ELF-1 (cell line): ENCODE measurements at regions not wholly inside any gene's neighbourhood (a gene's known extent, or its start where the extent isn't known, plus 50 kb on each side); places are given as distances from the start of the nearest gene placed in this dataset.
A peak's percentile ranks its signal among the peaks of the same experiment; 100 is the strongest.
"Not testable (repeated sequence)": the region's sequence is repeated elsewhere in the genome, so short reads cannot be mapped to it uniquely, and the experiment has no call there.

Experiments used
- DNase-seq: peaks from one replicate; pipeline ENCODE4 v3.0.0-alpha.2; 2016; ENCODE audit warnings: low read depth, low spot score

DNA sequence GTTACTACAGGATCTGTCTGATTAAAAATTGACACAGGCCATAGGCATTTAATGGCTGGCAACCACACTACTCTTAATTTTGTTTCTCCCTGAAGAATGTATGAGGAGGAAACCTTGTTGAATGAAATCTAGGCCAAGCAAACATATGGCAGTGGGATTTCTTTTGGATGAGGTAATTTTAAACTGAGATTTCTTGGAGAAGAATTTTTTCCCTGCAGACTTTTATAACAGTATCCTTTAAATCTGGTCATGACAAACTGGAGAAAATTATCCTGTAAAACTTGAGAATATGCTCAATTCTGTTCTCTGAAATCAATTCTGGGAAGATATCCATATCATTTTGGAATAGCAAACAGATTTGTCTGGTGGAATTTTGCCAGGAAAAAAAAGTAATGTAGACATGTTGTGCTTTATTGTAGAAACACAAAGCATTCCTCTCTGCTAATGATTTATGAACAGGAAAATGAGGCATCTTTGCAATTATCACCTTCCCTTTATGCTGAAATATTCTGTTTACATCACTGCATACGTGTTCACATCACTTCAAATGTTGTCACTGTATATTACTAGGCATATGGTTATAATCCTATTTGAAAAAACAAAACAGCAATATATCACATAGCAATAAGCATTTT lies 108.3 kb upstream of the ARSJ start:
- no peak for DNase-seq

DNA sequence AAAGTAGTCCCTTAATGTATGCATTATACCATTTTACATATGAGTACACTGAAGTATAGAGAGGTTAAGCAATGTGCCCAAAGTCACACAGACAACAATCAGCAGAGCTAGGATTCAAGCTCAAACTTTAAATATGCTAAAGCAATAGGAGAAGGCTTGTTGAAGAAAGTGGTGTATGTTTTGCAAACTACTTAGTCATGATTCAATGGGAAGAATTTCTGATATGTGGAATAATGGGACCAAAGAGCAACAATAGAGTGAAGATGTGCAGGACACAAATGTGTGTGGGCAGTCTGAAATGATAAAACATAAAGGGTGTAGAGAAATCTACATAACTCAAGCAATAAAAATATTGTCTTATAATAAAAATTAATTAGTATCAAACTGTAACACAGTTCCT lies 109.0 kb upstream of the ARSJ start:
- DNase-seq: no peak

DNA sequence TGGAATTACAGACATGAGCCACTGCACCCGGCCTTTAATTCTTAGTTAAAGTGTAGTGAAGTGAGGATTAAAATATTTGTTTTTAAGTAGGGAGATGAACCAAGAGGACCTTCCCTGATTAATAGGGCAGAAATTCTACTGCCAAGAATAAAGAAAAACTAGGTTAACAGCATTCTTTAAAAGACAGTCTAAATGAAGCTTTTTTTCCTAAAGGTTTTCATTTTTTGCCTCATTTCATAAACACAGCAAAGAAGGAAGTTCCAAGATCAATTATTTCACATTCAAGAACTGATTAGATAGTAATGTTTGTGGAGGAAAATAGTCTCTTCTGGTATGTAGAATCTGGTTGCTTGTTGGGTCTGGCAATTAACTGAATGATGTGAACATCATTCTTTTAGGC lies 112.1 kb upstream of the ARSJ start:
- no peak for DNase-seq

DNA sequence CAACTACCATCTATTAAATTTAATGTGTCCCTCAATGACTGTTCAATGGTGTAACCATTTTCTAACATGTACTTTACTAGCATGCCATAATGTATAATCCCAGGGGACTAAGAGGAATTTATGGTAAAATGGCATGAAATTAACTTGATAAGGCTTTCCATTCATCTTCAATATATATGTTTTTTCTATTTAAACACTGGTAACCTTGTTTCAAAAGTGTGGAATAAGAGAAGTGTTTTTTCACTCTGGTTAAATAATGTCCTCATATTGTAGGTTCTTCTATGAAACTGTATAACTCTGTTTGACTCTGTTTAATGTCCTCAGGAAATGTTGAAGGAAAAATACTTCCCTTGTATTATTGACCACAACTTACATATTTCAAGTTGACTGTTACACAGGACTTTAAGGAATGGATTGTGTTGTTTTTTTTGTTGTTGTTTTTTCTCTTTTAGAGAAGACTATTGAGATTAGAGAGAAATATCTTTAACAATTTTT lies 113.8 kb upstream of the ARSJ start:
- no peak for DNase-seq

DNA sequence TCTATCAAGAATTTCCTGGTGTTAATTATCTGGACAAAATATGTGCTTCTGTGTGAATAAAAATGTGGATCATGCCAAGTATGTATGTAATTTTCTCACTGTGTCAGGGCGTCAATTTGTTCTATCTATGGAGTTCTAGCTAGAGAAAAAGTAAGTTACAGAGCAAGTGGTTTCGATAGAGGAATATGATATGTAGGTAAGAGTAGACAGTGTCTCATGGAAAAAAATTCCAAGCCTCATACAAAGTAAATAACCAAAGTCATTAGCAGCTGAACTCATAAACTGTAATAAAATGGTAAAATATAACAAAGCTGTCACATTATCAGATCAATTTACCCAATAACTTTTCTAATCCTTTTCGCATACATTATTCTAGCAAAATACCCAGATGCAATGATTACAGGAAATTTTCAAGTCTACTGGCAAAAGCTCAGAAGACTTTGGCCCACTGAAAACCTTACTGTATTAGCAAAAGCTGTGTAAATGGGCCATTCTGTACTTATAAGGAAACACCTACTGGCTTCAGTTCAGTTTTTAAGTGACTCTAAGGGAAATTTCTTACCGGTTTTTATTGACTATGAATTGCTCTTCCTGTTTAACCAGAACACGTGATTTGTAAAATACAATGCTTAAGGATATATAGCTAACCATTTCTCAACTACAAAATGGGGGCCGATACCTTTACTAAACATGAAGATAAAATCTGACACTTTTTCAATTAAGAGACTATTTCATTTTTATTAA lies 121.0 kb upstream of the ARSJ start:
- DNase-seq: no peak

DNA sequence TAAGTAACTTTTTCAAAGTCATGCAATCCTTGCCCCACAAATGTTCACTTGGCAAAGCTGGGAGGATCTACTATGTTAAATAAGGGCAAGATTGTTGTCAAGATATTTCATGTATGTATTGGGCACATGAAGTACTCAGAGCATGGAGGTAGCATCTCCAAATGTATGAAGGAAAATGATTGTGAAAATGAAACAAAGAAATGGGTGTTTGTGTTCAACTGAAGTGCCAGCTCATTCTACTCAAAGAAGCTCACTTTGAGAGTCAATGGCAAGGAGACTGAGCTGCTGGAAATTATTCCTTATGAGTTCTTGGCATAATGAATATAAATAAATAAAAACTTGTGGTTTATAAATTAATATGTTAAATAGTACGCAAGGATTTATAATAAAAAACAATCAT lies 124.5 kb upstream of the ARSJ start:
- no peak for DNase-seq

DNA sequence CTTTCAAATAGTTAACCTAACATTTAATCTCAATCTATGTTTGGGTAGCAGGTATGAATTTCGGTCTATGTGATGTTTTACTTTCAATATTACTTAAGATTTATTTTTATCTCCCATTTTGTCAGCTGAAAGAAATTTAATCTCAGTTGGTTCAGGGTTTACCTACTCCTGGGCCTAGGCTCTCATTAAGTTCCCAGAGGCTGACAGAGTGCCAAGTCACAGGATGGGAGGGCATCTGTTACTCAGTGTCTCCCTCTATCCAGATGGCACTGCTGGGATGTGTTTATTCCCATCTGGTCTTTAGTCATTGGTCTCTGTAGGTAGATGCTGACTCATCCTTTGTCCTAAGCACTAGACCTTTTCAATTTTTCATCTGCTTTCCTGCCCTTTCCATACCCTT lies 129.4 kb upstream of the ARSJ start:
- DNase-seq: no peak

DNA sequence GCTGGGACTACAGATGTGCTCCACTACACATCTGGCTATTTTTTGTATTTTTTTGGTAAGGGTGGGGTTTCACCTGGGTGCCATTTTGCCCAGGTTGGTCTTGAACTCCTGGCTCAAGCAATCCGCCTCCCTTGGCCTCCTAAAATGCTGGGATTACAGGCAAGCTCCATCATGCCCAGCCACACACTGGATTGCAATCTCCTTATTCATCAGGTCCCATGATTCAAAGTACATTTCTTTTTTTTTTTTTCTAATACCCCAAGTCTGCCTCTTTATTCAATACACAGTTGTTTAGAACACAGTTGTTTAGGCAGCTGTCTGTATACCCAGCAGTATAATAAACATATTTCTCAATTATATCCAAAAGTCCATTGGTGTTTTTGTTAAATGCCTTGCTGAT lies 130.3 kb upstream of the ARSJ start:
- no peak for DNase-seq

DNA sequence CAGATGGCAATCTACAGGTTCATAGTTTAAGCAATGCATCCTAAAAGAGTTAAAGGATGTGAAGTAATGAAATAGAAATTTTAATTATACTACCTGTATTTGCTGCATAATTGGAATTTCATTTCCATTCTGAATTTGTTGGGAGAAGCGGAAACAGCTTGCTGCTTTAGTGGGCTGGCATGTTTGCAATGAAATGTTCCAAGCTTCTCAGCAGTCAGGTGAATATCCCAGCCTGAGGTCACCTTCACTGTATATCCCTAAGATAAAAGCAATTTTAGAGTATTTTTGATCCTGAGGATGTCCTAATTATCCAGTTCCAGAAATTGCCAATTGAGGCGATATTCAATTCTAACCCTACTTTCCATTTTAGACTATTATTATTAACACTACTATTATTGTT lies 136.1 kb upstream of the ARSJ start:
- no peak for DNase-seq

DNA sequence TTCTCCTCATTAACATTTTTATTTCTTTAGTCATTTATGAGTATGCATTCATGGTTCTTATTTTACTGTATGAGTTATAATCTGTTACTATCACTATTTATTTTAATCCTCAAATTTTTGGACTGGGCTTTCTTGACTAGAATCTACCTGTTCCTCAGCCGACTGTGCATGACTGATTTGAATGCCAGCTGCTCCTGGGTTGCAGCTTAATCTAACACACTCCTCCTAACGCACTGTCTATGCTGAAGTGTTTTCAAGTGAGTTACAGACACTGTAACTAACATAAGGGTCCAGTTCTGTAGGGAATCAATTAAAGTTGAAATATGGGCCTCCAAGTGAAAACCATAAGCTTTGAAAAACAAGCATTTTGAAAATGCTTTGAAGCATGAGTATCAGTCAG lies 137.4 kb upstream of the ARSJ start:
- DNase-seq: no peak

DNA sequence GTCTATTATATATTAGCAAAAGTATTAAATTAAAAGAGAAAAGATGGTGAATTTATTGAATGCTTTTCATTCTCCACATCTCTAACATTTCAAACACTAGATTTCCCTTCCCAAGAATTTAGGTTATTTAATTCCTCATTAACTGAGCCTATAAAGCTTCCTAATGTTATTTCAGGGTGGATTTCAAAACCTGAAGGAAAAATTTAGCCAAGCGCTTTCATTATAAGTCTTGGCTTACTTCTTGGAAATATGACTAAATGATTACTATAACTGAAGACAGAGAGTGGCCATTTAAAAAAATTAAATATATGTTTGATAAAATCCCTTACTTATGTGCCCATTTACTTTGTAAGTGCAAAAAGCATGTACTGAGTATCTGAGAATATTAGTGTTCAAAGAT lies 141.8 kb upstream of the ARSJ start:
- no peak for DNase-seq

DNA sequence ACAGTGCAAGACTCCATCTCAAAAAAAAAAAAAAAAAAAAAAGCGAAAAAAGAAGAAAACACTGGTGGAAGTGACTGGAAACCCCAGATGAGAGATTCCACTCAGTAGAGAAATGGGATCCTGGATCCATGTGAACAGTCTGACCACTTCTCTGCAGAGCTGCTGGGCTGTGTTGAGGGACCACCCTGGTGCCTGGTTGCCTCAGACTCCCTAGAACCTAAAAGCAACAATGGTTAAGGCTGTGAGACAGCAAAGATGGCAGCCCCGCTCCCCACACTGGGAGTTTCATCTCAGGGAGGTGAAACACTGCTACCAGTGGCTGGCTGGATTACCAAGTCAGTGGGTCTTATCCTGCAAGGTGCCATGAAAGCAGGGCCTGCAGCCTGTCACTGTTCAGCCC lies 152.8 kb upstream of the ARSJ start:
- DNase-seq: no peak

DNA sequence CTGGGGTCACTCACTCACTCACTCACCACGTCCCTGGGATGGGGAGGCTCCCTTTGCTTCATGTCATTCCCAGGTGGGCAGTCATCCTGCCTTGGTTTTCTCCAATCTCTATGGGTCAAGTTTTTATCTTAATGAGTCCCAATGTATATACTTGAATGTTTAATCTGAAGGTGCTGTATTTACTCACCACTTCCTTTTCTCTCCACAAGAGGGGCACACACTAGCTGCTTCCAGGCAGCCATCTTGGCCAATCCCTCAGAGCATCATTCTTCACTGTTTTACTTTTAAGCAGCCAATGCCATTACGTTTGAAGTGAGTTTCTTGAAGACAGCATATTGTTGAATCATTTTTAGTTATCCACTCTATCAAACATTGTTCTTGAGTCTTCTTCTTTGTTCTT lies 153.4 kb upstream of the ARSJ start:
- peak; percentile 5 for DNase-seq

DNA sequence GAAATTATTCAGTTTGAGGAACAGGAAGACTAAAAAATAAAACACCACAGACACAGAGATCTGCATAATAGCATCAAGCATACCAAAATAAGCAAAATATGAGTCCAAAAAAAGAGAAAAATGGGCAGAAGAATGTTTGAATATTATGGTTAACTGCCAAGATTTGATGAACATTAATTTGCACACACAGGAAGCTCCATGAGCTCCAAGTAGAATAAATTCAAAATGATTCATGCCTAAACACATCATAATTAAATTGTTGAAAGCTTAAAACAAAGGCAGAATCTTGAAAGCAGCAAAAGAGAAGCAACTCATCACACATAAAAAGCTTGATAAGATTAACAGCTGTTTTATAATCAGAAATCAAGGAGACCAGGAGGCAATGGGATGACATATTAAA lies 156.6 kb upstream of the ARSJ start:
- no peak for DNase-seq

DNA sequence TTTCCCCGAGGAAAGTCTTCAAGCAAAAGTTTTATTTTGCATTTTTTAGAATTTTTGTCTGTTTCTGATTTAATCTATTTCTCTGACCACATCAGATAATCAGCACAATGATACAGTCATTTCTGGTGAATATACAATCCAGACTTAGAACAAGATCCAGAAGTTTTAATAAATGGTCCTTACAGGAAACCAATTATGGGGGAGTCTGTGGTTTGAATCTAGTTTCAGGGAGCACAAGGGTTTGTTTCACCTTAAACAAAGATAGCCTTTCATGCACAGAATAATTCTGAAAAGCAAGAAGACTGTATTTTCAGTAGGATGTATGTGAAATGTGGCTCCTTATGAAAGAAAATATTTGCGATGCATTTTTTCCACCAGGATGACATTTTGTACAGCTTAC lies 158.5 kb upstream of the ARSJ start:
- DNase-seq: no peak

DNA sequence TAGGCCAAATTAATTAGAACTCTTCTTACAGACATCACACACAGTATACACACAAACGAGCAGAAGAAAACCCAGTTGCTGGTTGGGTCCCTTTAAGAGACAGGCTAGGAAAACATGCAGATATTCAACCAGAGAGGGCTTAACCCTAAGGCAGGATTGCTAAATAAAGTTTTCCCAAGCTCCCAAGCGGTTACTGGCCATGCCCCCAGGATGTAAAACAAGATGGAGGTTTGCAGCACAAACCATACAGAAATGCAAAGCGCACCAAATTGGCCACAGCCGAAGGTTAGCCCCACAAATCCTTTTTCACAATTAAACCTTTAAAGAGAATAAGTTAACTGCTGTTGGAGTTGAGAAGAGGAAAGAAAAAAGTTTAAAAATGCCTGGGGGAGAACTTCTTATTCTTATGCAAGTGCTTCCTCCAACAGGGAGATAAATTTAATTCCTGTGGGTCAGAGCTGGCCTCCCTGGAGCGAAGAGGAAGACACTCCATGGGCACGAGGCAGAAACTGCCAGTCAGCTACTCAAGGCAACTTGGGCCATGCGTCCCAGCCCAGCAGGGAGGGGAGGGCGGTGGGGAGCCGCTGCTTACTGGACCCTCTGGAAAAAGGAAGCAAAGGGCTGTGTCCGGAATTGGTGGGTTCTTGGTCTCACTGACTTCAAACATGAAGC lies 167.6 kb upstream of the ARSJ start:
- peak; percentile 40 for DNase-seq

DNA sequence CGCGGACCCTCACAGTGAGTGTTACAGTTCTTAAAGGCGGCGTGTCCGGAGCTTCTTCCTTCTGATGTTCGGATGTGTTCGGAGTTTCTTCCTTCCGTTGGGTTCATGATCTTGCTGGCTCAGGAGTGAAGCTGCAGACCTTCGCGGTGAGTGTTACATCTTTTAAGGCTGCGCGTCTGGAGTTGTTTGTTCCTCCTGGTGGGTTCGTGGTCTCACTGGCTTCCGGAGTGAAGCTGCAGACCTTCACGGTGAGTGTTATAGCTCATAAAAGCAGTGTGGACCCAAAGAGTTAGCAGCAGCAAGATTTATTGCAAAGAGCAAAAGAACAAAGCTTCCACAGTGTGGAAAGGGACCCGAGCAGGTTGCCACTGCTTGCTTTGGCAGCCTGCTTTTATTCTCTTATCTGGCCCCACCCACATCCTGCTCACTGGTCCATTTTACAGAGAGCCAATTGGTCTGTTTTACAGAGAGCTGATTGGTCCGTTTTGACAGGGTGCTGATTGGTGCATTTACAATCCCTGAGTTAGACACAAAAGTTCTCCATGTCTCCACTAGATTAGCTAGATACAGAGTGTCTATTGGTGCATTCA lies 168.3 kb upstream of the ARSJ start:
- DNase-seq: not testable (repeated sequence)

DNA sequence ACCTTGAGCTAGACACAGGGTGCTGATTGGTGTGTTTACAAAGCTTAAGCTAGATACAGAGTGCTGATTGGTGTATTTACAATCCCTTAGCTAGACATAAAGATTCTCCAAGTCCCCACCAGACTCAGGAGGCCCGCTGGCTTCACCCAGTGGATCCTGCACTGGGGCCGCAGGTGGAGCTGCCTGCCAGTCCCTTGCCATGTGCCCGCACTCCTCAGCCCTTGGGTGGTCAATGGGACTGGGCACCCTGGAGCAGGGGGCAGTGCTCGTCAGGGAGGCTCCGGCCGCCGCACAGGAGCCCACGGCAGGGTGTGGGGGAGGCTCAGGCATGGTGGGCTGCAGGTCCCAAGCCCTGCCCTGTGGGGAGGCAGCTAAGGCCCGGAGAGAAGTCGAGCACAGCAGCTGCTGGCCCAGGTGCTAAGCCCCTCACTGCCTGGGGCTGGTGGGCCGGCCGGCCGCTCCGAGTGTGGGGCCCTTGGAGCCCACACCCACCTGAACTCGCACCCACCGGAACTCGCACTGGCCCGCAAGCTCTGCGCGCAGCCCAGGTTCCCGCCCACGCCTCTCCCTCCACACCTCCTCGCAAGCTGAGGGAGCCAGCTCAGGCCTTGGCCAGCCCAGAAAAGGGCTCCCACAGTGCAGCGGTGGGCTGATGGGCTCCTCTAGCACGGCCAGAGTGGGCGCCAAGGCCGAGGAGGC lies 169.1 kb upstream of the ARSJ start:
- not testable (repeated sequence) for DNase-seq

DNA sequence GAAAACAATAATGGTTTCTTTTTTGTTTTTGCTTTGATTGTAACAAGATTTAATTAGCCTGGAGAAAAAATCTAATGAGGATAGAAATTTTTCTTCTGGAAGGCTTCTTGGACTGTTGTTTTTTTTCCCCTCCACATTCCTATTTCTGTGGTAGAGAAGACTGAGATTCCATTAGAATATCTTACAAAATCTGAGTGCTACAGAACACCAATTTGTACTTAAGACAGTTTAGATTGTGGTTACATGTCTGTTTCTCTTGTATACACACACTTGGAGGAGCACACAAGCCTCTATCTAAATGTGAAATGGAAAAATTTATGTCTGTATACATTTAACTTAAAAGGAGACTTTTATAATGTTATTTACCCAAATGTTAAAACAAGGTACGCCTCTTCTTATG lies 176.9 kb upstream of the ARSJ start:
- DNase-seq: no peak

DNA sequence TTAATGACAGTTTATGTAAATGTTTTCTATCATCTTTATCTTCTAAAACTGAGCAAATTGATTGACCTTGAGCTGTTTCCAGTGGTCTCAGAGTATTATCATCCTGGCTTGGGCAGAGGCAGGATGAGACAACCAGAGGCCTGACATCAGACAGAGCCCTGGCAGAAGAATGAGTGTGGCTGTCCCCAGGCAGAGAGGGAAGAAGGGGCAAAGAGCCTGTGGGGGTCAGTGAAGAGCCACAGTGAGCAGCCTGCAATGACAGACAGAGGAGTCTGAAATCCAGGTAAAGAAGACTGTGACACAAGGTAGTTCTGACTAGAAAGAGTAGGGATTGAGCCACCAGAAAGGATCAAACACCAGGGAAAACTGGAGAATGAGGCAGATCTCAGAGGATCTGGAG lies 182.4 kb upstream of the ARSJ start:
- peak; percentile 15 for DNase-seq

DNA sequence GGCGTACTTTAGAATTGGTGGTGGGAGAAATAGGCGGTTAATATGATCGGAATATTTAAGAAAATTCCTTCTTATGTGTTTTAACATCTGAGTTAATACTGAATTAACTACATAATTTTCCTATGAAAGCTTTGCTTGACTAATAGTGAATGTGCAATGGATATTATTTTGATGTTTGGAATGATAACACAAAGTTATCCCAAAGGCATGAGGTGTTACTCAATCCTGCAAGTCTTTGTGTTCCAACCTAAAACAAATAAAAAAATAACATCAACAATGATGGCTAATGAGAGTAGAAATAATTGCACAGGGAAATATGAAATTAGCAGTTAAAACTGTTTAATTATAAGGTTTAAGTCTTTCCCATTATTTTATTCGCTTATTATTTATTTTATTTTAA lies 183.6 kb upstream of the ARSJ start:
- DNase-seq: no peak

DNA sequence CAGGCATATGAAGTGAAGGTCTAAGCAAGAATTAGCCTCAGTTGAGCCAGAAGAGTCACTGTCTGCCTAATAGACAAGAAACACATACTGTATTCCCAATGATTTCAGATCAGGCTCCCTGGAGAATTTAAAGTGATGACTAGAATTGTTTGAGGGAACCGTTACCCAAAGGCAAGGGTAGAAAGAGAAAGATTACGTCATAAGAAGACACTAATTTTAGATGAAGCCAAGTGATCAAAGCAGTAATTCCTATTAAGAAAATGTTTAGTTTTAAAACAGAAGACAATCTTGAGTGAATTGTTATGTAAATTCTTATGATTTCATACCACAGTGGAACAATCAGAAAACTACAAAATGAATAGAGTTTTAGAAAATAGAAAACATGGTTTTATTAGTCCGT lies 194.5 kb upstream of the ARSJ start:
- no peak for DNase-seq
